GM19035 (cell line): ENCODE measurements at regions not wholly inside any gene's neighbourhood (a gene's known extent, or its start where the extent isn't known, plus 50 kb on each side); places are given as distances from the start of the nearest gene placed in this dataset.

Experiments
- ATAC-seq: cut with Tn5 transposase; IDR thresholded peaks from one replicate; pipeline ENCODE4 v1.9.1; 2021; ENCODE audit not compliant: unreplicated experiment

DNA sequence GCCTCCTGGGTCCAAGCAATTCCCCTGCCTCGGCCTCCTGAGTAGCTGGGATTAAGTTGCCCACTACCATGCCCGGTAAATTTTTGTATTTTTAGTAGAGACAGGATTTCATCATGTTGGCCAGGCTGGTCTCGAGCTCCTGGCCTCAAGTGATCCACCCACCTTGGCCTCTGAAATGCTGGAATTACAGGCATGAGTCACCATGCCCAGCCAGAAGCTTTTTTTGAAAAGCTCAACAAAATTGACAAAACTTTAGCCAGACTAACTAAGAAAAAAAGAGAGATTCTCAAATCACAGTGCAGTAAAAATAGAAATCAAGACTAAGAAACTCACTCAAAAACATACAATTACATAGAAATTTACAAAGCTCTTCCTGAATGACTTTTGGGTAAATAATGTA is 420.6 kb downstream of the COL12A1 start:
- ATAC-seq, result no peak

DNA sequence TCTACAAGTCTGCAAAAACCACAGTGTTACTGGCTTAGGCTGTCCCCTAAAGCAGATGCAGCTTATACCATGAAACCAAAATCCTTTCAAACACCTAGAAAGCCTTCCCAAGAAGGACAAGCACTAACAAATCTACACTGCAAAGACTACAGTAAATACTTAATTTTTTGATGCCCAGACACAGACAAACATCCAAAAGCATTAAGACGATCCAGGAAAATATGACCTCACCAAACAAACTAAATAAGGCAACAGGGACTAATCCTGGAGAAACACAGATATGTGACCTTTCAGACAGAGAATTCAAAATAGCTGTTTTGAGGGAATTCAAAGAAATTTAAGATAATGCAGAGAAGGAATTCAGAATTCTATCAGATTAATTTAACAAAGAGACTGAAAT is 423.5 kb downstream of the COL12A1 start:
- no peak for ATAC-seq

DNA sequence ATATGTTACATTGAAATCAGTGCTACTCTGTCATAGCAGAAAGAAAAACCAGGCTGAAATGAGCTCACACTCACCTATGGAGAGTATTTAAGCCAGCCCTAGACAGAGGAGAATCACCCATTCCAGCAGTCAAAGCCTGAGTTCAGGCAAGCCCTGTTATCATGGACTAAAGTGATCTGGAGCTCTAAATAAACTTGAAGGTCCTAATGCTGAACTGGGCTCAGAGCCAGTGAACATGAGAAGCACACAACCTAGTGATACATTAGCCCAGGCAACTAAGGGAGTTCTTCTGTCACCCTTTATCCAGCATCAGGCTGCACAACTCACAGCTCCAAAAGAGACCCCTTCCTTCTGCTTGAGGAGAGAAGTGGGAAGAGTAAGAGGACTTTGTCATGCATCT is 425.0 kb downstream of the COL12A1 start:
- no peak for ATAC-seq

GRCh38 chr6:74768738-74769137 is 437.1 kb downstream of the COL12A1 start:
- no peak for ATAC-seq

- ATAC-seq, result no peak
Measured at GRCh38 chr6:74768120-74768519, 437.7 kb downstream of the COL12A1 start.

DNA sequence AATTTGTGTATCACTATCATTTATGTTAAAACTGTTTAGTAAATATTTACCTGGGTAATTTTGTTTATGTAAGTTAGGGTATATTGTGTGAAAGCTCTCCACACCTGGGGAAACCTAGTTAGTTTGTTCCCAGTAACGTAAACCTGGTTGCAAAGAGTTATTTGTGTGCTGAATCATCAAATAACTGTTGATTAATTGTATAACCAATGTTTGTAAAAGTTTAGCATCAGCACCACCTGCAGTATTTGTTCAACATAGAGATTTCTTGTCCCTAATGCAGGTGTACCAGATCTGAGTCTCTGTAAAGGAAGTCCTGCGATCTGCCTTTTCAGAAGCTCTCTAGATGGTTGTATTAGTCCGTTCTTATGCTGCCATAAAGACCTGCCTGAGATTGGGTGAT is 440.4 kb downstream of the COL12A1 start:
- no peak for ATAC-seq

DNA sequence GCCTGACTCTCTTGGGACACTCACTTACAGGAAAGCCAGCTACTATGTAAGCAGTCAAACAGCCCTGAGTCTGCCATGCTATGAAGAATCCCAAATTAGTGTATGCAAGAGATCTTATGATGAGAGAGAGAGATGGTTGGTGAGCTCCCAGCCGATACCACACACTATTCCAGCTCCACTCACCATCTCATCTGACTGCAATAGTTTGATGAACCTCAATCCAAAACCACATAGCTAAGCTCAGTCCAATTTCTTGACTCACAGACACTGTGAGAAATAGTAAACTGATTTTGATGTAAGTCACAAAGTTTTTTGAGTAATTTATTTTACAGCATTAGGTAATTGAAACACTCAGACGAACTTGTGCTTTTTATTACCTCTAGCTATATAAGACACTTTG is 441.4 kb downstream of the COL12A1 start:
- ATAC-seq, result no peak

GRCh38 chr6:74762841-74763240 is 443.0 kb downstream of the COL12A1 start:
- no peak for ATAC-seq

DNA sequence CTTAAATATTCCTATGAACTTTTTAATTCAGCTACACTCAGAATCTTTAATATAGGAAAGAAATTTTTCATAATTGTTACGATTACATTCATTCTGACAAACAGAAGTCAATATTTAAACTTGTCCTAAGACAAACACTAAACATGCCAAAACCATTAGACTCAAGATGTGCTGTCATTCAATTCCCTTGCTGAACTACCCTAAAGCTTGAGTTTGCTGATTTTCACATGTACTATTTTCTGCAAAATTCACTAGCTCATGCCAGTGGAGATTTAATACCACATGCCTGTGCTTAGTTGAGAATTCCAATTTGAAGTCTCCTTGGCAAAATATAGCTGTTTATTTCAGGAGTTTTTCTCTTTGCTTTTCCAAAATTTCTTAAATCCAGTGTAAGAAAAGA is 448.0 kb downstream of the COL12A1 start:
- ATAC-seq, result no peak

DNA sequence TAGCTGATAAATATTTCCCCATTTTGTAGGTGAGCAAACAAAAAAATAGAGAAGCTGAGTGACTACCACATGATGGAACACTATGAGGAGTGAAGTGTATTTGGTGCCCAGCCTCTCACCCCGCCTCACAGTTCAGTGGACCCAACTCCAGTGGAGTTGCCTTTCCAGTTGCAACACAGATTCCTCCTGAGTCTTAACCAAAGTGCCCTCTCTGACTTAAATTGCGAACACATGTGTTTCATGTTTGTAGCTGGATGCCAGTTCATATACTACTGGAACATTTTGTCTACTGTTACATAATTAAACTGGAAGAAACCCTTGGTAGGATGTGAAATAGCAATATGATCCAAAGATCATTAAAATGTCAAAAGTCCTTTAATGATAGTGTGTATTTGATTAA is 448.9 kb downstream of the COL12A1 start:
- no peak for ATAC-seq

GRCh38 chr6:74755778-74756177 is 450.1 kb downstream of the COL12A1 start:
- ATAC-seq, result no peak

DNA sequence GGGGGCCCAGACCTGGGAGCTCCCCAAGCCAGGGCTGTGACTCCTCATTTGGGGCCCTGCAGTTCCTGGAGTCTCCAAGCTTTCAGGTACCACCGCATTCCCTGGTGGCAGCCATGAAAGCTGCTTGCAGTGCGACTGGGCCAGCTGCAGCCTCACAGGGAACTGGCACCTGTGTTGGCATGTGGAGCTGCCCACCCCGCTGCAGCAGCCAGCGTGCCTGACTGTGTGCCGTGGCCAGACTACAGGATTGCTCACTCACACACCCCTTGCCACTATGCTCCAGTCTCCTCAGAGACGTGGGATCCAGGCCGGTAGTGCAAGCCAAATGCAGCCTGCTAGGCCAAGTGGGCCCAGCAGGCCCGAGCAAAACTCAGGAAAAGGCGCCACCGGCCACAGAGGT is 450.7 kb downstream of the COL12A1 start:
- no peak for ATAC-seq

GRCh38 chr6:74753883-74754600 is 451.8 kb downstream of the COL12A1 start:
- no peak for ATAC-seq

- no peak for ATAC-seq
Measured at GRCh38 chr6:74752303-74752702, 453.6 kb downstream of the COL12A1 start.

DNA sequence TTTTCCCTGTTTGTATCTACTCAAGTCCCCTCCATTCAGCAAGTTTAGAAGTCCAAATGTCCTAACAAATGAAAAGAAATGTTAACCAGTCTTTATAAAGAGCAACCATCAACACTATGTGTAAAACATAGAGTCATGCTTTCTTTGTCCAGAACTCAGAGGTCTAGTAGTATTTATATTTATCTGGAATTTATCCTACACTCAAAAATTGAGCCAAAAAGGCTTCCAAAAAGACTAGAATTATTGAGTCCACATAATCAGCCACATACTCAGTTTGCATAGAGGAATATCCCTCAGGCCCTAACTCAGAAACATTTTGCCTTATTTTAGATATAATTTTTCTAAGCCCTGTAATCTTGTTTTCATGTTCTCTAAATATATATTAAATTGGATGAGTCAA is 455.0 kb downstream of the COL12A1 start:
- ATAC-seq, result no peak

DNA sequence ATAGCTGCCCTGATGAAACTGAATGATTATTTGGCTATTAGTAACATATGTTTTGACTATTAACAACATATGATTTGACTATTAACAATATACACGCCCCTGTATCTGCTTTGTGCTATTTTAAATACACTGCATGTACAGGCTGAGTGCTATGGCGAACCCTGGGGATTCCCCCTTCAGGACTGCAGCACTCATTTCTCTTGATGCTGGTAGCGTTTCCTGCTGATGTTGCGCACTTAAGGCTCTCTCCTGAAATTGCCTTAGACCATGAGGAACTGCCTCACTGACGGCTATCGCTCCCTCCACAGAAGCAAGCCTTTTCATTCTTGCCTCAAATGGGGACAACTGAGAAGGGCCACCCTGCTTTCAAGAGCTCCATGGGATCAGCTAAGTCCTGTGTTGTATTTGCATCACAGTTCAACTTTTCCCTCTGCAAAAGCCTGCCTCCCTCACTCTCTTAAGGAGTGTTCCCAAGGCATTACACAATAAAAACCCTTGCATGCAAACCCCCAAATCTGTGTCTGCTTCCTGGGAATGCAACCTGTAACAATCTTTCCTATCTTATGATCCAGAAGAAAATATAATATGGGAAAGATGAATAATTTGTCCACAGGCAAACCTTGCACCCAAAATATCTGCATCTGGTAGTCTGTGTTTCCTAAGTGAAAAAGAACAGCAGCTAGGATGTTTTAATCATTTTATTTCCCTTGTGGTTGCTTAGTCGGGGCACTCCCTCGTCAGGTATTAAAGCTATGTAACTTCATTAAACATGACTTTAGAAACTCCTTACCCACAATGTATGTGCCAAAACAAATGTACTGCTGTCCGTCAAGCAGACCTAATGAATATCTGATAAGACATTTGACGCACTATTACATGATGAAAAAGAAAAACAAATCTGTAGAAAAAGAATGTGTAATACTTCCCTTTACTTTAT is 456.4 kb downstream of the COL12A1 start:
- peak; percentile 55 for ATAC-seq

GRCh38 chr6:74745670-74746069 is 460.2 kb downstream of the COL12A1 start:
- ATAC-seq, result no peak

DNA sequence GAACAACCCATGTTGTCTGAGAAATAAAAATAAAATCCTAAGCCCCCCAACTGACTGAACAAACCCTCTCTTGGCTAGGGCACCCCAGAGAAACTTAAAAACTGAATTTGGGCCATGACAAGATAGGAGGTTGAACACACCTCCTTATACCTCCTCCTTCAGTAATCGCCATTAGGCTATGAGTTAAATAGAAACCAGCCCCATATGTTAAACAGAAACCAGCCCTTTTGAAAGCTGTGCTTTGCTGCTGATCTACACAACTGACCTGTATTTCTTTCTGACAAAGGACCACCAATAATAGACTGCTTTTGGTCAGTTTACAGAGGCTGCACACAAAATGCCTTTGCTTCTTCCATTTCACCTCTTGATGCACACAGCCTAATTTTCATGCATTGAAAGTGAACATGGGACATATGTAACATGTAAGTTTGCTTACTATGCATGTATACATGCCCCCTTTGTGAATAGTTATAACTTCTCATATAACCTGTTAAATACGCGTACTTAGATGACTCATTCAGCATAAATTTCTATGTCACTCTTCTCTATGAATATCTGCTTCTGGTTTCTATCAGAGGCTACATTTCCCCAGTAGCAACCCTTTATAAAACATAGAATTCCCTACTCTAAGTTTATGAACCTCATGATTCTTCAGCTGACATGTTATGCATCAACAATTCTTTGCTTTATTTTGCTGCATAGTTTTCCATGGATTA is 462.9 kb downstream of the COL12A1 start:
- ATAC-seq, result peak; percentile 70

- ATAC-seq, result no peak
Measured at GRCh38 chr6:74741646-74742045, 464.2 kb downstream of the COL12A1 start.

GRCh38 chr6:74735304-74735703 is 470.5 kb downstream of the COL12A1 start:
- ATAC-seq, result no peak

DNA sequence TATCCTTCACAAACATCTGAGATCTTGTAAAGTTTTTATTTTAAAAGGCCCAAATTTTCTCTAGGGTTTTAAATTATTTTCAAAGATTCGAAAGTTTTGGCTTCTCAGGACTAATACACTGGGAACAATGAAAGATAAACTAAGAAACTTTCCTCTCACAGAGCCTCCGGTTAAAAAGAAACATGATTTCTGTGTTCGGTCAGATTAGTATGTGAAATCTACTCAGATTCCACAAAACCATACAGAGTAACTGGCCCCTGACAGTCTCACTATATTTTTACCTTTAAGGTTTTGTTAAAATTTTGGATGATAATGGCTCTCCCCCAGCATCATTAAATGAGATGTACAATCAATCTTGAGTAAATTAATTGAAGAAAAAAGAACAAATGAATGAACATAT is 471.0 kb downstream of the COL12A1 start:
- no peak for ATAC-seq
